ENCODE measurements at regions not wholly inside any gene's neighbourhood (a gene's known extent, or its start where the extent isn't known, plus 50 kb on each side); places are given as distances from the start of the nearest gene placed in this dataset.

GRCh38 chr6:102333736-102334135, 940.2 kb downstream of the GRIK2 start:
- no peak for TF ChIP-seq CTCF (IDR thresholded peaks at IDR 0.05; ENCODE audit: insufficient read depth, low read length, poor library complexity, severe bottlenecking)
- TF ChIP-seq EZH2phosphoT487 (conservative IDR thresholded peaks at IDR 0.05; ENCODE audit: low read length) = no peak
